ENCODE measurements at regions not wholly inside any gene's neighbourhood (a gene's known extent, or its start where the extent isn't known, plus 50 kb on each side); places are given as distances from the start of the nearest gene placed in this dataset.

GRCh38 chr10:130898381-130898780, 413.1 kb downstream of the TCERG1L start:
- TF ChIP-seq GATA2 (IDR thresholded peaks at IDR 0.05; ENCODE audit: low read depth, low read length), result no peak
- TF ChIP-seq GATA3 (IDR thresholded peaks at IDR 0.05; ENCODE audit: low read depth, low read length), result no peak

Data from SH-SY5Y (cell line).